Liver (tissue), 8 donors: ENCODE measurements at regions not wholly inside any gene's neighbourhood (a gene's known extent, or its start where the extent isn't known, plus 50 kb on each side); places are given as distances from the start of the nearest gene placed in this dataset.

Source experiments
- DNase-seq: peaks from one replicate; pipeline ENCODE4 v3.0.0-alpha.2; 2017; ENCODE audit warnings: low spot score
- H3K27ac ChIP-seq, 2 donors: one replicate each; pipeline ENCODE4 v1.7.0; 2013; ENCODE audit warnings: inconsistent platforms in 2 of 2, low read length in 2 of 2, control low read depth in 1 of 2, low read depth in 1 of 2, mild to moderate bottlenecking in 1 of 2
- H3K27me3 ChIP-seq, 4 donors: one replicate each; pipeline versions ENCODE4 v1.6.1 to v1.7.0; 2013; ENCODE audit warnings: low read length in 3 of 4, inconsistent platforms in 1 of 4, mild to moderate bottlenecking in 1 of 4, moderate library complexity in 1 of 4; ENCODE audit not compliant: control insufficient read depth in 4 of 4, insufficient read depth in 4 of 4
- H3K36me3 ChIP-seq, 4 donors: one replicate each; pipeline versions ENCODE4 v1.6.1 to v1.7.0; 2013; ENCODE audit warnings: low read length in 3 of 4, mild to moderate bottlenecking in 3 of 4, low read depth in 1 of 4, moderate library complexity in 1 of 4; ENCODE audit not compliant: control insufficient read depth in 4 of 4, insufficient read depth in 3 of 4
- H3K4me1 ChIP-seq, 4 donors: one replicate each; pipeline versions ENCODE4 v1.6.1 to v1.7.0; 2013; ENCODE audit warnings: low read length in 3 of 4, mild to moderate bottlenecking in 3 of 4, moderate library complexity in 1 of 4; ENCODE audit not compliant: control insufficient read depth in 4 of 4, insufficient read depth in 4 of 4
- H3K4me3 ChIP-seq, 3 donors: one replicate each; pipeline versions ENCODE4 v1.6.1 to v1.7.0; 2013; ENCODE audit warnings: low read length in 3 of 3, control low read depth in 1 of 3, low read depth in 1 of 3, mild to moderate bottlenecking in 1 of 3
- H3K9ac ChIP-seq, 2 donors: one replicate each; pipeline ENCODE4 v1.7.0; 2013; ENCODE audit warnings: low read length in 2 of 2, mild to moderate bottlenecking in 2 of 2, moderate library complexity in 2 of 2, control low read depth in 1 of 2, low read depth in 1 of 2
- H3K9me3 ChIP-seq, 4 donors: one replicate each; pipeline versions ENCODE4 v1.6.1 to v1.7.0; 2013; ENCODE audit warnings: low read length in 3 of 4; ENCODE audit not compliant: control insufficient read depth in 4 of 4
- ATF3 ChIP-seq: IDR thresholded peaks from 2 replicates; pipeline ENCODE4 v1.6.1; 2016; ENCODE audit warnings: antibody characterized with exemption
- EGR1 ChIP-seq, 2 donors: IDR thresholded peaks; 2 replicates each; pipeline ENCODE4 v1.6.1; 2016 to 2018; ENCODE audit warnings: antibody characterized with exemption in 2 of 2, low read depth in 2 of 2
- FOXA1 ChIP-seq: IDR thresholded peaks from 2 replicates; pipeline ENCODE4 v1.6.1; 2016; ENCODE audit warnings: antibody characterized with exemption
- FOXA2 ChIP-seq: IDR thresholded peaks from 2 replicates; pipeline ENCODE4 v1.6.1; 2016; ENCODE audit warnings: antibody characterized with exemption
- HNF4A ChIP-seq, 2 donors: conservative IDR thresholded peaks; 2 replicates each; pipeline ENCODE4 v1.6.1; 2016; ENCODE audit warnings: antibody characterized with exemption in 2 of 2, mild to moderate bottlenecking in 2 of 2
- JUND ChIP-seq, 2 donors: IDR thresholded peaks; 2 replicates each; pipeline ENCODE4 v1.6.1; 2016; ENCODE audit warnings: antibody characterized with exemption in 2 of 2
- NR2F2 ChIP-seq: IDR thresholded peaks from 2 replicates; pipeline ENCODE4 v1.6.1; 2016; ENCODE audit warnings: antibody characterized with exemption
- RXRA ChIP-seq, 2 donors: IDR thresholded peaks; 2 replicates each; pipeline ENCODE4 v1.6.1; 2017 to 2018; ENCODE audit warnings: antibody characterized with exemption in 2 of 2, mild to moderate bottlenecking in 1 of 2
- SP1 ChIP-seq: IDR thresholded peaks from 2 replicates; pipeline ENCODE4 v1.6.1; 2018; ENCODE audit warnings: antibody characterized with exemption, mild to moderate bottlenecking
- TAF1 ChIP-seq: conservative IDR thresholded peaks from 2 replicates; pipeline ENCODE4 v1.6.1; 2016; ENCODE audit warnings: antibody characterized with exemption, mild to moderate bottlenecking
- ZBTB33 ChIP-seq: IDR thresholded peaks from 2 replicates; pipeline ENCODE4 v1.6.1; 2016; ENCODE audit warnings: antibody characterized with exemption
- WGBS: extraction: QIAGEN DNeasy Blood & Tissue Kit; methylation state at CpG from one replicate; pipeline ENCODE4 v1.1.7; 2013; 5-methylcytosine and 5-hydroxymethylcytosine counted together
- TF ChIP-seq, protein P1 (sequence below): IDR thresholded peaks from 2 replicates; pipeline ENCODE4 v1.6.1; 2016; ENCODE audit warnings: antibody characterized with exemption
- TF ChIP-seq, protein P2 (sequence below): fragments of 150-350 bp; IDR thresholded peaks from 2 replicates; pipeline ENCODE4 v1.5.1; 2017; ENCODE audit warnings: improper control_type of control experiment, low read depth, low read length; ENCODE audit not compliant: missing input control
- donor health status: healthy.
- donor health status: healthy.
- donor health status: healthy.
- donor health status: healthy.
- donor health status: healthy.

DNA sequence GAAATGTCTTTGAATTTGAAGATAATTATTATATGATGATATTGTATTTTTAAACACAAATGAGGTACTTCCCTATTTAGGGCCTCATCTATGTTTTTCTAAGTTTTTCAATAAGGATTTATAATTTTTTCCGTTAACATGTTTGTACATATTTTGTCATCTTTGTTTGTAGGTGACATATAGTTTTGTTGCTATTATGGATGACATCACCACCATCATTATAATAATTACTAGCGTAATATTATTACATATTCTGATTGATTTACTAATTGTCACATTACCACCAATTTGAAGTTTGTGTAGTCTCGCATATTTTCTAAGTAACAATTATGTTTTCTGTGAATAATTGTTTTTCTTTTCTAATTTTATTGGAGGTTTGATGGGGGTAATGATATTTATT is 147.2 kb upstream of the DAAM1 start:
- TF ChIP-seq ZBTB33: no peak
- TF ChIP-seq RXRA (IDR thresholded peaks at IDR 0.05): no peak
- no peak for TF ChIP-seq ATF3
- TF ChIP-seq TAF1: no peak
- H3K27me3 ChIP-seq: peaks cover 0 to 5% (median 0%) of the 10 kb centered on the region in 4 donors
- no peak overlapping the region for H3K9ac ChIP-seq
- H3K9me3 ChIP-seq: no peaks in the 10 kb centered on the region
- 95% methylated on average over 3 of the region's 3 CpGs for WGBS
- no peak overlapping the region for H3K27ac ChIP-seq
- no peaks in the 10 kb centered on the region for H3K4me1 ChIP-seq
- no peak for DNase-seq
- no peak overlapping the region for H3K4me3 ChIP-seq
- no peaks in the 10 kb centered on the region for H3K36me3 ChIP-seq

DNA sequence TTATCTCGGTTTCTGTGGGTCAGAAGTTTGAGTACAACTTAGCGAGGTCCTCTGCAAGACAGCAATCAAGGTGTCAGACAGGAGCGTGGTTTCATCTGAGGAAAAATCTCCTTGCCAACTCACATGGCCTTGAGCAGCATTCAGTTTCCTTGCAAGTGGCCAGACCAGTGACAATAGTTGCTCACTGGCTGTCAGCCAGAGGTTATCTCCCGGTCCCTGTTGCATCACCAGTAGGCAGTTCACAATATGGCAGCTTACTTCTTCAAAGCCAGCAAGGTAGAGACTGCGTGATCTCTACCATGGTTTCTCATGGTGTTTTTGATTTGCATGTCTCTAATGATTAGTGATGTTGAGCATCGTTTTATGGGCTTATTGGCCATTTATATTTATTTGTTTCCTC is 143.8 kb upstream of the DAAM1 start:
- TF ChIP-seq FOXA2: no peak
- TF ChIP-seq TAF1: no peak
- no peak for TF ChIP-seq FOXA1
- no peak for TF ChIP-seq EGR1 (IDR thresholded peaks at IDR 0.05; ENCODE audit: low read depth in 2 of 2)
- Histone ChIP-seq H3K27ac (no peak overlapping the region), H3K4me3 (no peak overlapping the region), H3K9ac (no peak overlapping the region), H3K27me3 (peaks cover 0 to 5% (median 0%) of the 10 kb centered on the region in 4 donors), H3K9me3 (no peaks in the 10 kb centered on the region), H3K36me3 (no peaks in the 10 kb centered on the region), H3K4me1 (no peaks in the 10 kb centered on the region)
- WGBS: 72% methylated on average over 6 of the region's 6 CpGs
- DNase-seq: no peak

DNA sequence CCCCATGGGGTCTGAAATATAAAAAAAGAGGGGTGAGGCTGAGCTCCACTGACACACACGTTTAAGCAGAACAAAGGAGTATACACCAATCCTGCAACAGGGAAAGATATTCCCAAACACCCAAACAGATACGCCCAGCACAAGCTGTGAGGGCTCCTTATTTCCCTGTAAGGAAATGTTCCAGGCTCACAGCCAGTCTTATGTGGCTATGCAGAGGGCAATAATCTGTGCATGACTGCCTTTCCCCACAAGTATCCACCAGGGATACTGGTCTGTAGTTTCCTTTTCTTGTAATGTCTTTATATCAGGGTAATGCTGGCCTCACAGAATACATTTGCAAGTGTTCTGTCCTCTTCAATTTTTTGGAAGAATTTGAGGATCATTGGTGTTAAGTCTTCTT is 141.7 kb upstream of the DAAM1 start:
- Histone ChIP-seq H3K27ac (no peak overlapping the region), H3K27me3 (peaks cover 0 to 5% (median 0%) of the 10 kb centered on the region in 4 donors), H3K9ac (no peak overlapping the region), H3K9me3 (no peaks in the 10 kb centered on the region), H3K36me3 (no peaks in the 10 kb centered on the region), H3K4me3 (no peak overlapping the region), H3K4me1 (no peaks in the 10 kb centered on the region)
- TF ChIP-seq EGR1 (IDR thresholded peaks at IDR 0.05; ENCODE audit: low read depth in 2 of 2) (no peak), SP1 (no peak), NR2F2 (no peak), HNF4A (conservative IDR thresholded peaks at IDR 0.05) (no peak), JUND (IDR thresholded peaks at IDR 0.05) (no peak), FOXA2 (no peak), RXRA (IDR thresholded peaks at IDR 0.05) (no peak), ATF3 (no peak), TAF1 (no peak)
- TF ChIP-seq, protein P1, sequence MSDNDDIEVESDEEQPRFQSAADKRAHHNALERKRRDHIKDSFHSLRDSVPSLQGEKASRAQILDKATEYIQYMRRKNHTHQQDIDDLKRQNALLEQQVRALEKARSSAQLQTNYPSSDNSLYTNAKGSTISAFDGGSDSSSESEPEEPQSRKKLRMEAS: no peak
- TF ChIP-seq, protein P2, sequence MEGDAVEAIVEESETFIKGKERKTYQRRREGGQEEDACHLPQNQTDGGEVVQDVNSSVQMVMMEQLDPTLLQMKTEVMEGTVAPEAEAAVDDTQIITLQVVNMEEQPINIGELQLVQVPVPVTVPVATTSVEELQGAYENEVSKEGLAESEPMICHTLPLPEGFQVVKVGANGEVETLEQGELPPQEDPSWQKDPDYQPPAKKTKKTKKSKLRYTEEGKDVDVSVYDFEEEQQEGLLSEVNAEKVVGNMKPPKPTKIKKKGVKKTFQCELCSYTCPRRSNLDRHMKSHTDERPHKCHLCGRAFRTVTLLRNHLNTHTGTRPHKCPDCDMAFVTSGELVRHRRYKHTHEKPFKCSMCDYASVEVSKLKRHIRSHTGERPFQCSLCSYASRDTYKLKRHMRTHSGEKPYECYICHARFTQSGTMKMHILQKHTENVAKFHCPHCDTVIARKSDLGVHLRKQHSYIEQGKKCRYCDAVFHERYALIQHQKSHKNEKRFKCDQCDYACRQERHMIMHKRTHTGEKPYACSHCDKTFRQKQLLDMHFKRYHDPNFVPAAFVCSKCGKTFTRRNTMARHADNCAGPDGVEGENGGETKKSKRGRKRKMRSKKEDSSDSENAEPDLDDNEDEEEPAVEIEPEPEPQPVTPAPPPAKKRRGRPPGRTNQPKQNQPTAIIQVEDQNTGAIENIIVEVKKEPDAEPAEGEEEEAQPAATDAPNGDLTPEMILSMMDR: no peak
- DNase-seq: no peak
- WGBS: 64% methylated on average over 2 of the region's 2 CpGs
